ENCODE measurements at regions not wholly inside any gene's neighbourhood (a gene's known extent, or its start where the extent isn't known, plus 50 kb on each side); places are given as distances from the start of the nearest gene placed in this dataset.

DNA sequence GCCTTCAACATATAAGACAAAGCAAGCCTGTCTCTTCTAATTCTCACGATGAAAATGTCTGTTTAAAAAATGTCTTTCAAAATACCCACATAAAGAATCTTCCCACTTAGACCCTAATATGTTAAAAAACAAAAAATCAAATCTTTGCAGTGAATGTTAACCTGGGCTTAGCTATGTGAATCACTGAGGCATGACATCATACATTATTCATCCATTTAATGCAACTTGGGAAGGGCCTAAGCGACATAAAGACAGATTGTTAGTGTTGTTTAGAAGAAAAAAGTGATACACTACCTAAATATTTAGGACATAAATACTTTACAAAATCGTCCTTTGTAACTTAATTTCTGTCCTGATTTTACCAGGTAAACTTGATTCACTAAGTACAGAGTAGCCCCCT, 648.5 kb upstream of the NRP1 start:
- Histone ChIP-seq H4K91ac (ENCODE audit: low read length) (no peak overlapping the region), H3K14ac (ENCODE audit: low read length in 2 of 2) (no peak overlapping the region), H2BK120ac (ENCODE audit: low read depth, low read length) (no peak overlapping the region), H3K79me1 (replicated peaks; ENCODE audit: low read length, poor library complexity, severe bottlenecking) (no peaks in the 10 kb centered on the region), H2BK15ac (ENCODE audit: low read depth, poor library complexity, severe bottlenecking) (no peak overlapping the region), H3K9ac (ENCODE audit: low read length) (no peak overlapping the region), H2AK5ac (ENCODE audit: low read length, severe bottlenecking) (no peak overlapping the region), H3K27ac (ENCODE audit: low read length, poor library complexity, severe bottlenecking) (no peak overlapping the region), H3K4ac (ENCODE audit: low read depth in 1 of 2, low read length in 2 of 2) (no peak overlapping the region), H3K4me2 (ENCODE audit: low read length, poor library complexity, severe bottlenecking) (no peak overlapping the region), H2AFZ (ENCODE audit: low read depth, low read length) (no peak overlapping the region), H3K23ac (ENCODE audit: low read length in 2 of 2) (no peak overlapping the region), H4K8ac (ENCODE audit: low read length) (no peak overlapping the region), H3K27me3 (ENCODE audit: control insufficient read depth in 1 of 2, insufficient read depth in 1 of 2, low read length in 2 of 2) (no peaks in the 10 kb centered on the region), H3K4me1 (ENCODE audit: control insufficient read depth, insufficient read depth, low read depth, low read length) (no peaks in the 10 kb centered on the region), H3K18ac (ENCODE audit: low read depth in 1 of 2, low read length in 2 of 2) (no peak overlapping the region), H3K9me3 (ENCODE audit: control insufficient read depth, low read length) (no peaks in the 10 kb centered on the region), H2BK5ac (ENCODE audit: low read depth, low read length, poor library complexity, severe bottlenecking) (no peak overlapping the region), H3K36me3 (ENCODE audit: control insufficient read depth in 1 of 2, insufficient read depth in 2 of 2, low read depth in 1 of 2, low read length in 2 of 2) (no peaks in the 10 kb centered on the region), H3K4me3 (ENCODE audit: insufficient read depth in 1 of 2, low read depth in 1 of 2, low read length in 2 of 2) (no peak overlapping the region), H2BK12ac (ENCODE audit: low read length in 2 of 2) (no peak overlapping the region)
- 38% methylated on average over 1 of the region's 3 CpGs for WGBS
- DNase-seq: no peak

DNA sequence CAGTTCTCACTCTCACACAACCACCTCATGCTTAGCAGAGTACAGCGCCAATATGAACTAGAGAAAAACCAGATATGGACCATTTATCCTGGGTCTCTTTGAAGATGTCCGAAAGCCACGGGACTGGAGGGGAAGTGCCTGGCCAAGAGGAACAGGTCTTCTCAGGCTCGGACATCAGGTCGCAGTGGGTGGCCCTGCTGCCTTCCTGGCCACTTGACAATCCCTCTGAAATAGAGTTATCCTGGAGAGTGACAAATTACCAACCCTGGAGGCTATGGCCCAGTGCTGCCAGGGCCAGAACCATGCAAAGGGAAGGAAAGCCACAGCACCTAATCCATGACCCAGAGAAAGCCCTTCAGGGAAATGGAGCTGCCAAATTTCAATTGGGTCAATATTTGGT, 646.8 kb upstream of the NRP1 start:
- Histone ChIP-seq H2BK5ac (ENCODE audit: low read depth, low read length, poor library complexity, severe bottlenecking) (no peak overlapping the region), H2BK15ac (ENCODE audit: low read depth, poor library complexity, severe bottlenecking) (no peak overlapping the region), H3K9me3 (ENCODE audit: control insufficient read depth, low read length) (no peaks in the 10 kb centered on the region), H3K27ac (ENCODE audit: low read length, poor library complexity, severe bottlenecking) (no peak overlapping the region), H3K79me1 (replicated peaks; ENCODE audit: low read length, poor library complexity, severe bottlenecking) (no peaks in the 10 kb centered on the region), H3K4ac (ENCODE audit: low read depth in 1 of 2, low read length in 2 of 2) (no peak overlapping the region), H3K9ac (ENCODE audit: low read length) (no peak overlapping the region), H3K4me3 (ENCODE audit: insufficient read depth in 1 of 2, low read depth in 1 of 2, low read length in 2 of 2) (no peak overlapping the region), H4K8ac (ENCODE audit: low read length) (no peak overlapping the region), H2AK5ac (ENCODE audit: low read length, severe bottlenecking) (no peak overlapping the region), H3K4me2 (ENCODE audit: low read length, poor library complexity, severe bottlenecking) (no peak overlapping the region), H2BK12ac (ENCODE audit: low read length in 2 of 2) (no peak overlapping the region), H3K27me3 (ENCODE audit: control insufficient read depth in 1 of 2, insufficient read depth in 1 of 2, low read length in 2 of 2) (no peaks in the 10 kb centered on the region), H4K91ac (ENCODE audit: low read length) (no peak overlapping the region), H3K14ac (ENCODE audit: low read length in 2 of 2) (no peak overlapping the region), H3K23ac (ENCODE audit: low read length in 2 of 2) (no peak overlapping the region), H3K4me1 (ENCODE audit: control insufficient read depth, insufficient read depth, low read depth, low read length) (no peaks in the 10 kb centered on the region), H3K18ac (ENCODE audit: low read depth in 1 of 2, low read length in 2 of 2) (no peak overlapping the region), H2BK120ac (ENCODE audit: low read depth, low read length) (no peak overlapping the region), H2AFZ (ENCODE audit: low read depth, low read length) (no peak overlapping the region), H3K36me3 (ENCODE audit: control insufficient read depth in 1 of 2, insufficient read depth in 2 of 2, low read depth in 1 of 2, low read length in 2 of 2) (no peaks in the 10 kb centered on the region)
- no peak for DNase-seq
- WGBS: 84% methylated on average over 5 of the region's 5 CpGs

DNA sequence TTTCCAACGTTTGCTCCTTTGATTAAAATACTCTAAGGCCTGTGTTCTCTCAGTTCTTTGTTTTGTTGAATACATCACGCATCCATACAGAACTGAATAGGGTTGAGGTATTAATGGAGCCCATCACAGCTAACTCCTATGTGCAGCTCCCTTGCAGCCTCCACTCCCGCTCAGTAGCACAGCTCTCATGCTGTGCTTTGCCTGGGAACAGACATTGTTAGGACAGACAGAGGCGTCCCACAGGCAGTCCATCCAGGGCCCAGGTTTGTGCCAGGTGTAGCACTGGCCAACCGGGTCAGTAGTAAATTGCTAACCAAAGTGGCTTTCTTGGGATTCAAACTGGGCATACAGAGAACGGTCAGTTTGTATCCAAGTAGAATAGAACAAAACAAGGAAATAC, 644.7 kb upstream of the NRP1 start:
- no peak overlapping the region for H3K27ac ChIP-seq (ENCODE audit: low read length, poor library complexity, severe bottlenecking)
- H3K4me3 ChIP-seq (ENCODE audit: insufficient read depth in 1 of 2, low read depth in 1 of 2, low read length in 2 of 2): no peak overlapping the region
- no peaks in the 10 kb centered on the region for H3K27me3 ChIP-seq (ENCODE audit: control insufficient read depth in 1 of 2, insufficient read depth in 1 of 2, low read length in 2 of 2)
- H2BK15ac ChIP-seq (ENCODE audit: low read depth, poor library complexity, severe bottlenecking): no peak overlapping the region
- H2BK12ac ChIP-seq (ENCODE audit: low read length in 2 of 2): no peak overlapping the region
- H3K18ac ChIP-seq (ENCODE audit: low read depth in 1 of 2, low read length in 2 of 2): no peak overlapping the region
- H3K4me1 ChIP-seq (ENCODE audit: control insufficient read depth, insufficient read depth, low read depth, low read length): no peaks in the 10 kb centered on the region
- no peak overlapping the region for H4K8ac ChIP-seq (ENCODE audit: low read length)
- no peak overlapping the region for H2AFZ ChIP-seq (ENCODE audit: low read depth, low read length)
- no peak overlapping the region for H3K9ac ChIP-seq (ENCODE audit: low read length)
- 88% methylated on average over 6 of the region's 6 CpGs for WGBS
- no peaks in the 10 kb centered on the region for H3K79me1 ChIP-seq (replicated peaks; ENCODE audit: low read length, poor library complexity, severe bottlenecking)
- H4K91ac ChIP-seq (ENCODE audit: low read length): no peak overlapping the region
- no peak overlapping the region for H3K4me2 ChIP-seq (ENCODE audit: low read length, poor library complexity, severe bottlenecking)
- no peak overlapping the region for H3K4ac ChIP-seq (ENCODE audit: low read depth in 1 of 2, low read length in 2 of 2)
- no peak overlapping the region for H3K23ac ChIP-seq (ENCODE audit: low read length in 2 of 2)
- H3K9me3 ChIP-seq (ENCODE audit: control insufficient read depth, low read length): no peaks in the 10 kb centered on the region
- no peaks in the 10 kb centered on the region for H3K36me3 ChIP-seq (ENCODE audit: control insufficient read depth in 1 of 2, insufficient read depth in 2 of 2, low read depth in 1 of 2, low read length in 2 of 2)
- no peak for DNase-seq
- no peak overlapping the region for H2BK5ac ChIP-seq (ENCODE audit: low read depth, low read length, poor library complexity, severe bottlenecking)
- no peak overlapping the region for H2AK5ac ChIP-seq (ENCODE audit: low read length, severe bottlenecking)
- H3K14ac ChIP-seq (ENCODE audit: low read length in 2 of 2): no peak overlapping the region
- no peak overlapping the region for H2BK120ac ChIP-seq (ENCODE audit: low read depth, low read length)

DNA sequence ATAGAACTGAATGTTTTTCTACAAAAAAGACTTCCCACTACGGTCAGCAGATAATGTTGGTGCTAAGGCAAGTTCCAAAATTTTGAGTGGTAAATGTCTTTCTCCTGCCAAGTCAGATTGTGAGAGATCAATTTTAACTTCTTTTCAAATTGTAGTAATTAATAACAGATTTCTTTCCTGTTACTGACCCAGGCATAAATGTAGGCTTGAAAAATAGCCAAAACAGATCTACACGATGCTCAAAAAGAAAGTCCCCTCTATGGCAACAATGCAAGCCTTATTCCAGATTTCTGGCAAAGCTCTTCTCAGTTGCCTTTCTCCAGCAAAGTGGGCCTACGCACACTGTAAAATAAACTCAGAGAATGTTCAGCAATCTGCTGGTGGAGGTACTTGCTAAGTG, 641.0 kb upstream of the NRP1 start:
- H4K8ac ChIP-seq (ENCODE audit: low read length): no peak overlapping the region
- H2BK12ac ChIP-seq (ENCODE audit: low read length in 2 of 2): no peak overlapping the region
- no peak for DNase-seq
- no peak overlapping the region for H2AK5ac ChIP-seq (ENCODE audit: low read length, severe bottlenecking)
- no peak overlapping the region for H3K27ac ChIP-seq (ENCODE audit: low read length, poor library complexity, severe bottlenecking)
- no peak overlapping the region for H2BK5ac ChIP-seq (ENCODE audit: low read depth, low read length, poor library complexity, severe bottlenecking)
- no peaks in the 10 kb centered on the region for H3K4me1 ChIP-seq (ENCODE audit: control insufficient read depth, insufficient read depth, low read depth, low read length)
- H3K14ac ChIP-seq (ENCODE audit: low read length in 2 of 2): no peak overlapping the region
- H3K79me1 ChIP-seq (replicated peaks; ENCODE audit: low read length, poor library complexity, severe bottlenecking): no peaks in the 10 kb centered on the region
- H3K27me3 ChIP-seq (ENCODE audit: control insufficient read depth in 1 of 2, insufficient read depth in 1 of 2, low read length in 2 of 2): no peaks in the 10 kb centered on the region
- no peak overlapping the region for H2BK15ac ChIP-seq (ENCODE audit: low read depth, poor library complexity, severe bottlenecking)
- H2AFZ ChIP-seq (ENCODE audit: low read depth, low read length): no peak overlapping the region
- H3K23ac ChIP-seq (ENCODE audit: low read length in 2 of 2): no peak overlapping the region
- H3K4me2 ChIP-seq (ENCODE audit: low read length, poor library complexity, severe bottlenecking): no peak overlapping the region
- H3K4ac ChIP-seq (ENCODE audit: low read depth in 1 of 2, low read length in 2 of 2): no peak overlapping the region
- H4K91ac ChIP-seq (ENCODE audit: low read length): no peak overlapping the region
- H3K18ac ChIP-seq (ENCODE audit: low read depth in 1 of 2, low read length in 2 of 2): no peak overlapping the region
- H3K36me3 ChIP-seq (ENCODE audit: control insufficient read depth in 1 of 2, insufficient read depth in 2 of 2, low read depth in 1 of 2, low read length in 2 of 2): no peaks in the 10 kb centered on the region
- WGBS: 90% methylated on average over 2 of the region's 3 CpGs
- no peaks in the 10 kb centered on the region for H3K9me3 ChIP-seq (ENCODE audit: control insufficient read depth, low read length)
- H3K9ac ChIP-seq (ENCODE audit: low read length): no peak overlapping the region
- H2BK120ac ChIP-seq (ENCODE audit: low read depth, low read length): no peak overlapping the region
- no peak overlapping the region for H3K4me3 ChIP-seq (ENCODE audit: insufficient read depth in 1 of 2, low read depth in 1 of 2, low read length in 2 of 2)

All from mesenchymal stem cell (in vitro differentiated cells and primary cell).